ENCODE measurements at regions not wholly inside any gene's neighbourhood (a gene's known extent, or its start where the extent isn't known, plus 50 kb on each side); places are given as distances from the start of the nearest gene placed in this dataset.
A peak's percentile ranks its signal among the peaks of the same experiment; 100 is the strongest.

DNA sequence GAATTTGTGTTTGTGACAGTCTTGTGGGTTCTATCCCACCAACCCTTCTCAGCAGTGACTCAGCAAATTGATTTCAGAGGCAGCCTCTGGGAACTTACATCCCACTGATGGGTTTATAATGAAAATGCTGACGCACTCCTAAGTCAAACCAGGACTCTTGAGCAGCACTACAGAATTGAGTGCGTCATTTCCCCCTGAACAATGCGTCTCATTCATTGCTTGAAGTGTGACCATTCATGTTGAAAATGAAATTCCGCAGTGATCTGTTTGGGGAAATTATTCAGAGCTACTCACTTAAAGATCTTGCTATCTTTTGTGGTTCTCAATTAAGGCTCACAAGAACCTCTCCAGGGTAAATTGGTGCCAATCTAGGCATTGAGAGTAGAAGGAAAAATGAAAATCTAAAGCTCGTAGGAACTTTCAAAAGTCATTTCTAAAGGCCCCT is 417.7 kb upstream of the SLC14A2 start (continued):
- TF ChIP-seq IKZF2 (IDR thresholded peaks at IDR 0.05) (peak; percentile 98 to 99), NFYA (IDR thresholded peaks at IDR 0.05; ENCODE audit: borderline replicate concordance, low read depth, low read length) (no peak), EGR1 (IDR thresholded peaks at IDR 0.05; ENCODE audit: borderline replicate concordance in 1 of 2, low read depth in 2 of 2, low read length in 2 of 2) (no peak), ZNF24 (IDR thresholded peaks at IDR 0.05) (no peak), MXI1 (IDR thresholded peaks at IDR 0.05; ENCODE audit: low read depth, low read length) (peak; percentile 89), SIX5 (IDR thresholded peaks at IDR 0.05; ENCODE audit: low read depth, low read length, severe bottlenecking) (no peak)

DNA sequence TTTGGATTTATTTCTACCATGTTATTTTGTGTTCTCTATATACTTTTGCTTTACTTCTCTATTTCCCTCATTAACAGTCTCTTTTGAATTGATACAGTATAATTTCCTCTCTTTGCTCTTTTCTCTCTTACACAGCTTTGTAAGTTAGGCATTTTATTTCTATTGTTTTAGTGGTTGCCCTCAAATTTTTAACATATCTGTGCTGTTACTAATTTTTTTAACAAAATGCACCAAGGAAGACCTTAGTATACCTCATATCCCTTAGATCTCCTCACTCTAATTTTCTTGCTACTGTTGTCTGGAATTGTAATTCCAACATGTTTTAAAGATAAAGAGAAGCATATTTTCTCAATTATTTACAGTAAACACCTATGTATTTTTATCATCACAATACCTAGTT is 416.8 kb upstream of the SLC14A2 start:
- Histone ChIP-seq H3K27me3 (replicated peaks in 1 of 2; ENCODE audit: control insufficient read depth in 2 of 2, insufficient read depth in 2 of 2, low read length in 1 of 2) (no peaks in the 10 kb centered on the region), H4K20me1 (ENCODE audit: control insufficient read depth, insufficient read depth) (no peaks in the 10 kb centered on the region), H3K79me2 (ENCODE audit: control insufficient read depth, insufficient read depth, low read length) (no peaks in the 10 kb centered on the region), H3K27ac (ENCODE audit: control insufficient read depth, insufficient read depth) (no peak overlapping the region), H3K36me3 (ENCODE audit: control insufficient read depth in 2 of 2, insufficient read depth in 2 of 2, low read length in 1 of 2) (no peaks in the 10 kb centered on the region), H2AFZ (ENCODE audit: control insufficient read depth, low read depth, low read length) (no peak overlapping the region), H3K9me3 (replicated peaks; ENCODE audit: control insufficient read depth, insufficient read depth, low read length) (no peaks in the 10 kb centered on the region; the same call in 2 of the 3 replicates), H3K4me1 (ENCODE audit: control insufficient read depth, insufficient read depth, low read length) (peaks cover 7% of the 10 kb centered on the region; the same call in 1 of the 2 replicates), H3K9ac (ENCODE audit: control insufficient read depth, insufficient read depth, low read length) (no peak overlapping the region), H3K4me2 (ENCODE audit: control insufficient read depth, insufficient read depth) (no peak overlapping the region), H3K4me3 (no peak overlapping the region)
- ChIA-PET CTCF (interaction anchor here (1.6 to 3.5 kb wide), 4 partner anchors 14 to 96 kb away, joined by 5 to 19 read pairs (median 10); no protein-coding TSS in a partner anchor), POLR2A (interaction anchor here (0.9 kb wide), 1 partner anchor 311 kb away, joined by 3 read pairs; no protein-coding TSS in a partner anchor), RAD21 (ENCODE audit: unreplicated experiment) (interaction anchor here (0.9 to 2.7 kb wide), 5 partner anchors 9 to 310 kb away, joined by 4 to 16 read pairs (median 6); no protein-coding TSS in a partner anchor), SMC1A (ENCODE audit: uncharacterized antibody, unreplicated experiment) (interaction anchor here (0.9 to 3.1 kb wide), 12 partner anchors 9 to 615 kb away, joined by 3 to 46 read pairs (median 5); no protein-coding TSS in a partner anchor)
- DNase-seq (ENCODE audit: low read depth, low spot score) (no peak), FAIRE-seq (no peak), ATAC-seq (no peak)
- intact Hi-C loops (cut with micrococcal nuclease; ENCODE audit: unreplicated experiment) (loop anchor here (5.0 kb wide), 1 partner anchor 401 kb away; no protein-coding TSS in a partner anchor), in situ Hi-C loops (cut with MboI) (no loop called here)
- no TSS peak for BruUV-seq (replicated peaks)
- TF ChIP-seq ATF7 (IDR thresholded peaks at IDR 0.05; ENCODE audit: low read depth) (no peak), SIN3A (IDR thresholded peaks at IDR 0.05; ENCODE audit: low read depth, low read length) (no peak), MEF2A (IDR thresholded peaks at IDR 0.05; ENCODE audit: insufficient read depth, low read depth, low read length) (no peak), ZZZ3 (IDR thresholded peaks at IDR 0.05; ENCODE audit: control insufficient read depth, insufficient read length, low read depth) (no peak), TCF12 (IDR thresholded peaks at IDR 0.05; ENCODE audit: low read depth, low read length) (no peak), EGR1 (IDR thresholded peaks at IDR 0.05; ENCODE audit: borderline replicate concordance in 1 of 2, low read depth in 2 of 2, low read length in 2 of 2) (no peak), IRF4 (IDR thresholded peaks at IDR 0.05; ENCODE audit: low read depth, low read length) (no peak), MTA3 (IDR thresholded peaks at IDR 0.05; ENCODE audit: borderline replicate concordance, low read length) (no peak), PAX8 (IDR thresholded peaks at IDR 0.05) (no peak), NR2C1 (IDR thresholded peaks at IDR 0.05) (no peak), HDAC2 (IDR thresholded peaks at IDR 0.05) (no peak), NFIC (IDR thresholded peaks at IDR 0.05; ENCODE audit: low read depth, low read length) (no peak)
- TF ChIP-seq, protein P1, sequence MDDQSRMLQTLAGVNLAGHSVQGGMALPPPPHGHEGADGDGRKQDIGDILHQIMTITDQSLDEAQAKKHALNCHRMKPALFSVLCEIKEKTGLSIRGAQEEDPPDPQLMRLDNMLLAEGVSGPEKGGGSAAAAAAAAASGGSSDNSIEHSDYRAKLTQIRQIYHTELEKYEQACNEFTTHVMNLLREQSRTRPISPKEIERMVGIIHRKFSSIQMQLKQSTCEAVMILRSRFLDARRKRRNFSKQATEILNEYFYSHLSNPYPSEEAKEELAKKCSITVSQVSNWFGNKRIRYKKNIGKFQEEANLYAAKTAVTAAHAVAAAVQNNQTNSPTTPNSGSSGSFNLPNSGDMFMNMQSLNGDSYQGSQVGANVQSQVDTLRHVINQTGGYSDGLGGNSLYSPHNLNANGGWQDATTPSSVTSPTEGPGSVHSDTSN (IDR thresholded peaks at IDR 0.05; ENCODE audit: insufficient replicate concordance, low read depth, low read length): no peak
- TF ChIP-seq, protein P2, sequence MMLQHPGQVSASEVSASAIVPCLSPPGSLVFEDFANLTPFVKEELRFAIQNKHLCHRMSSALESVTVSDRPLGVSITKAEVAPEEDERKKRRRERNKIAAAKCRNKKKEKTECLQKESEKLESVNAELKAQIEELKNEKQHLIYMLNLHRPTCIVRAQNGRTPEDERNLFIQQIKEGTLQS (IDR thresholded peaks at IDR 0.05; ENCODE audit: borderline replicate concordance, extremely low read depth, low read depth, low read length): no peak

All from GM12878 (cell line).